ENCODE measurements at regions not wholly inside any gene's neighbourhood (a gene's known extent, or its start where the extent isn't known, plus 50 kb on each side); places are given as distances from the start of the nearest gene placed in this dataset.

DNA sequence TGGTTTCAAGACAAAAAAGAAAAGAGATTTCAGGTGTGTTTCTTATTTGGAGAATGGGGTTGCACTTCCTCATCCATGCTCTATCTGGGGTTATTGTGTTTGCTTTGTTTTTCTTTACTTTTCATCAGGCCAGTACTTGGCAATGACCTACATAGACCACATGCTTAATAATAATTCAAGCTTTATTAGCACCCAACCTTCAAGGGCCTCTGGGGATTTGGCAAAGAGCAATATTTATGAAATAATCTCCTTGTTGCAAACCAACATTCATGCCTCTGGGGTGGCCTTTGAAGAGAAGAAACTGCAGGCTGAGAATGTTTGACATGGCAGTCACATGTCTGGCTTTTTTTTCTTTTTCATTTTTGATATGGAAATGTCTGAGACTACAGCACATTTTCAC is 68.2 kb upstream of the SNRK start:
- POLR2A ChIA-PET: no interaction called here
- TF ChIP-seq, protein P1, sequence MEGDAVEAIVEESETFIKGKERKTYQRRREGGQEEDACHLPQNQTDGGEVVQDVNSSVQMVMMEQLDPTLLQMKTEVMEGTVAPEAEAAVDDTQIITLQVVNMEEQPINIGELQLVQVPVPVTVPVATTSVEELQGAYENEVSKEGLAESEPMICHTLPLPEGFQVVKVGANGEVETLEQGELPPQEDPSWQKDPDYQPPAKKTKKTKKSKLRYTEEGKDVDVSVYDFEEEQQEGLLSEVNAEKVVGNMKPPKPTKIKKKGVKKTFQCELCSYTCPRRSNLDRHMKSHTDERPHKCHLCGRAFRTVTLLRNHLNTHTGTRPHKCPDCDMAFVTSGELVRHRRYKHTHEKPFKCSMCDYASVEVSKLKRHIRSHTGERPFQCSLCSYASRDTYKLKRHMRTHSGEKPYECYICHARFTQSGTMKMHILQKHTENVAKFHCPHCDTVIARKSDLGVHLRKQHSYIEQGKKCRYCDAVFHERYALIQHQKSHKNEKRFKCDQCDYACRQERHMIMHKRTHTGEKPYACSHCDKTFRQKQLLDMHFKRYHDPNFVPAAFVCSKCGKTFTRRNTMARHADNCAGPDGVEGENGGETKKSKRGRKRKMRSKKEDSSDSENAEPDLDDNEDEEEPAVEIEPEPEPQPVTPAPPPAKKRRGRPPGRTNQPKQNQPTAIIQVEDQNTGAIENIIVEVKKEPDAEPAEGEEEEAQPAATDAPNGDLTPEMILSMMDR (IDR thresholded peaks at IDR 0.05; ENCODE audit: low read depth, low read length): no peak
- CTCF ChIA-PET: no interaction called here
- H3K4me3 ChIP-seq (ENCODE audit: low read depth, low read length): no peak overlapping the region
- no peak for DNase-seq (ENCODE audit: low read depth, low spot score)
- H3K9me3 ChIP-seq (ENCODE audit: control insufficient read depth, insufficient read depth, low read length): no peaks in the 10 kb centered on the region
- H3K27ac ChIP-seq (ENCODE audit: low read depth, low read length): no peak overlapping the region
- peaks cover 4% of the 10 kb centered on the region for H3K27me3 ChIP-seq (ENCODE audit: control insufficient read depth, insufficient read depth, low read length)

DNA sequence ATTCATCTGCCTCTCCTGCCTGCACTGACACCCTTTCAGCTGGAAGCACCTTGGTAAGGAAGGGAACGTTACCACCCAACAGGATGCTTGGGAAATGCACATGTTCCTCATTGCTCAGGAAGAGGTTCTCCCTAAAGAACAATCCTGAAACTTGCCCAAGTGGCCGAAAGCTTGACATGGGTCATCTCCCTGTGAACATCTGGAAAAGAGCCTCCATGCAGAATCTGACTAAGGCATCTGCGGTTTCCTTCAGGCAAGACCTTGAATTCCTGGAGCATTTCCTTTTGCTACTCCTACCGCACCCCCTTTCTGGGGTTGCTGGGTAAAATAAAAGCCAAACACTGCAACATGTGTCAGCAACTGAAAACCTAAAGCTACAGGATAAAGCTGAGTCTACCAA is 68.7 kb upstream of the SNRK start:
- ChIA-PET POLR2A (no interaction called here), CTCF (no interaction called here)
- H3K9me3 ChIP-seq (ENCODE audit: control insufficient read depth, insufficient read depth, low read length): no peaks in the 10 kb centered on the region
- TF ChIP-seq, protein P1 (IDR thresholded peaks at IDR 0.05; ENCODE audit: low read depth, low read length): no peak
- H3K27ac ChIP-seq (ENCODE audit: low read depth, low read length): no peak overlapping the region
- peaks cover 4% of the 10 kb centered on the region for H3K27me3 ChIP-seq (ENCODE audit: control insufficient read depth, insufficient read depth, low read length)
- DNase-seq (ENCODE audit: low read depth, low spot score): no peak
- H3K4me3 ChIP-seq (ENCODE audit: low read depth, low read length): no peak overlapping the region

DNA sequence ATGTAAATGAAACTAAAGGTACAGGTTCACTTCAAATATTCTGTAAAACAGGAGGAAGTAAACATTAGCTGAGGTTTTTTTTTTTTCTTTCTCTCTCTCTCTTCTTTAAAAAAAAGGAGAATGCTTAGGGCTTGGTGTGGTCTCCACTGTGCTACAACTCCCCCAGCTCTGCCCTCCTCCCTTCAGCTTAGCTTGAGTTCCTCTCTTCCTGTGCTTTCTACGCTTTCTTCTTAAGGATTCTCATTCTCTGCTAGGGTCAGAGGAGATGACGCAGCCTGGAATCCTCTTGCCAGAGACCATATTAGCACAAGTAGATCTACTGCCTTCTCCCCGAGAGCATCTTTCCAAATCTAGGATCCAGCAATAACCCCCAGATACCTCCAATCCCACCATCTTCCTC is 69.1 kb upstream of the SNRK start:
- Histone ChIP-seq H3K27me3 (ENCODE audit: control insufficient read depth, insufficient read depth, low read length) (peaks cover 4% of the 10 kb centered on the region), H3K9me3 (ENCODE audit: control insufficient read depth, insufficient read depth, low read length) (no peaks in the 10 kb centered on the region), H3K27ac (ENCODE audit: low read depth, low read length) (no peak overlapping the region), H3K4me3 (ENCODE audit: low read depth, low read length) (no peak overlapping the region)
- no peak for DNase-seq (ENCODE audit: low read depth, low spot score)
- TF ChIP-seq, protein P1 (IDR thresholded peaks at IDR 0.05; ENCODE audit: low read depth, low read length): no peak
- ChIA-PET CTCF (no interaction called here), POLR2A (no interaction called here)

DNA sequence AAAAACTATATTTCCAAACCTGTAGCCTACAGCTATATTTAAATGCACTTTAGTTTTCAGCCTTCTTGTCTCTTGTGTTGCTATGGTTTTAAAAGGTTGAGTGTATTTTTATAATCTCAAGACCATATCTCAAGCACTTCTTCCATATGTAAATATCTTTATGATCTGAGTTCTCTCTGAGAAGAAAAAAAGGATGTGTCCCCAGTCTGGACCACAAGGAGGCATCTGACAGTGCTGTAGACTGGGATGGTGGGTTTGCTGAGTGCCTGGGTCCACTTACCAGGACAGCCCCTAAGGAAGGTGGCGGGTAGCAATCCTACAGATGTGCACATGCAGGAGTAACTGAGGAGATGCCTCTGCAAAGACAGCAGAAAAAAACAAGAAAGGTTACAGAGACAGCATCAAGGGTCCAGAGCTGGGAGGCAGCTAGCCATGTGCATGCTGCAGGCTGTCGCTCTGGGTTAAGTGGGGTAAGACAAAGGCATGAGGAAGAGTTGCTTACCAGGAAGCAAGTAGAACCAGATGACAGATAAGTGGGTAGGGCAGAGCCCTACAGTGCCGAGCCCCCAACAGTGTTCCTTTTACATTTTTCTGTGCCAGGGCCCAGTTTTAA is 70.6 kb upstream of the SNRK start:
- CTCF ChIA-PET: interaction anchor here (1.6 kb wide), 1 partner anchor 254 kb away, joined by 4 read pairs; no protein-coding TSS in a partner anchor
- POLR2A ChIA-PET: no interaction called here
- H3K27me3 ChIP-seq (ENCODE audit: control insufficient read depth, insufficient read depth, low read length): peaks cover 4% of the 10 kb centered on the region
- DNase-seq (ENCODE audit: low read depth, low spot score): no peak
- H3K4me3 ChIP-seq (ENCODE audit: low read depth, low read length): no peak overlapping the region
- TF ChIP-seq, protein P1 (IDR thresholded peaks at IDR 0.05; ENCODE audit: low read depth, low read length): 0 out of 2 replicates have a peak, but pooled peaks have one; percentile 15
- no peaks in the 10 kb centered on the region for H3K9me3 ChIP-seq (ENCODE audit: control insufficient read depth, insufficient read depth, low read length)
- H3K27ac ChIP-seq (ENCODE audit: low read depth, low read length): no peak overlapping the region

DNA sequence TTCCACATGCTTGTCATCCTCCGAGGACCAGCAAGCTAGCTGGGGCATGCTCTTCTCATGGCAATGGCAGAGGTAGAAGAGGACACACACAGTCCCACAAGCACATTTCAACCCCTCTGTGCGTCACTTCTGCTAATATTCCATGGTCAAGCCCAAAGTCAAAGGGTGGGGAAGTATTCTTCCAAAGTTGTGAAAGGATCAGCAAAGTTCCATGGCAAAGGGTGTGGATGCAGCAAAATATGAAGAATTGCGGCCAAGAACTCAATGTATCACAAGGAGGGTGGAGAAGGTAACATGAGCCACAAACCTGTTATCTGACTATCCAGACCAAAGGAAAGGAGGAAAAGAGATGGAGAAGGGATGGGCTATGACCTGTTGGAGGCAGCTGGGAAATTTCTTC is 71.2 kb upstream of the SNRK start:
- TF ChIP-seq, protein P1 (IDR thresholded peaks at IDR 0.05; ENCODE audit: low read depth, low read length): no peak
- Histone ChIP-seq H3K27ac (ENCODE audit: low read depth, low read length) (no peak overlapping the region), H3K4me3 (ENCODE audit: low read depth, low read length) (no peak overlapping the region), H3K9me3 (ENCODE audit: control insufficient read depth, insufficient read depth, low read length) (no peaks in the 10 kb centered on the region), H3K27me3 (ENCODE audit: control insufficient read depth, insufficient read depth, low read length) (peaks cover 4% of the 10 kb centered on the region)
- ChIA-PET CTCF (interaction anchor here (1.6 kb wide), 1 partner anchor 253 kb away, joined by 4 read pairs; no protein-coding TSS in a partner anchor), POLR2A (no interaction called here)
- DNase-seq (ENCODE audit: low read depth, low spot score): no peak

Data from AG04450 (cell line).